Stimulated activated CD4-positive, alpha-beta T cell treated with anti-CD3 and anti-CD28 coated beads, TNF-alpha, amount 100 ng/mL, for 48 hours (primary cell): ENCODE measurements at regions not wholly inside any gene's neighbourhood (a gene's known extent, or its start where the extent isn't known, plus 50 kb on each side); places are given as distances from the start of the nearest gene placed in this dataset.
"Not testable (repeated sequence)": the region's sequence is repeated elsewhere in the genome, so short reads cannot be mapped to it uniquely, and the experiment has no call there.

Experiments used
- DNase-seq, 3 donors: peaks; one replicate each; pipeline ENCODE4 v3.0.0-alpha.2; 2020; ENCODE audit warnings: low read depth in 3 of 3

- no peak for DNase-seq
Observed at GRCh38 chr3:18987862-18988447, 160.4 kb upstream of the KCNH8 start.

DNA sequence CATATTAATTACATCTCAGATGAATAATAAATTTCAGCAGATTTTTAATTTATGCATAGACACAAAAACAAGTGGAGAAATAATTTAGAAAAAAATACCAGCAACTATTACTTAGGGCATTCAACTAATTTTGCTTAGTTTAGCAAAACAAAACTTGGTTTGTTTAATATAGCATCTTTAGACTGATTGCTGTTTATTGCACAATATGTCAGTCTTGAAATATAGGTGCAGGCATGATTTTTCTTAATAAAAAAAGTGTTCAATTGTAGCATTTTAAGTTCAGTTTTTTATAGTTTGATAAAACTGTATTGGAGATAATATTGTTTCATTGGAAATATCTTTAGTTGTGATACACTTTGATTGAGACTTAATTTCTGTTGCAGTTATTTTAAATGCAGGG is 161.2 kb upstream of the KCNH8 start:
- DNase-seq: no peak

DNA sequence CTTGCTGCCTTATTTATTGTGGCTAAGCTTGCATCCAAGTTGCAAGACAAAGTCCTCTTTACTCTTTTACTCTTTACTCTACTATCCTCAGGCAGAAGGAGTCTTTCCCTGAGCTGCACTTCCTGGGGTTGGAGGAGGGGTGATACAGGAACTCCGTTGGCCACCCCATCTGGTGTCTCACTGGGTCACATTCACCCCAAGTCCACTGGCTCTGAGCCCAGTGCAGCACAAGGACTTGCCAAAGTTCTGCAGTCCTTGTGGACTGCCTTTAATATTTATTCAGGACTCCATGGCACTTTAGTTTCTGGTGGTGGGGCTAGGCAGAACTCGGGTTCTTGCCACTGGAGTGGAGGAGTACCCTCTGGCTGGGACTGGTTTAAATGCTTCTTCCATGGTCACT is 165.4 kb upstream of the KCNH8 start:
- DNase-seq: no peak

GRCh38 chr3:18976102-18976501 is 172.2 kb upstream of the KCNH8 start:
- DNase-seq: not testable (repeated sequence)

- no peak for DNase-seq
Observed at GRCh38 chr3:18968120-18968519, 180.2 kb upstream of the KCNH8 start.

- DNase-seq: no peak
Observed at GRCh38 chr3:18965781-18966180, 182.5 kb upstream of the KCNH8 start.

- DNase-seq: no peak
Observed at GRCh38 chr3:18964640-18965039, 183.7 kb upstream of the KCNH8 start.

- no peak for DNase-seq
Observed at GRCh38 chr3:18951333-18951732, 197.0 kb upstream of the KCNH8 start.

- DNase-seq: no peak
Observed at GRCh38 chr3:18946524-18946923, 201.8 kb upstream of the KCNH8 start.

DNA sequence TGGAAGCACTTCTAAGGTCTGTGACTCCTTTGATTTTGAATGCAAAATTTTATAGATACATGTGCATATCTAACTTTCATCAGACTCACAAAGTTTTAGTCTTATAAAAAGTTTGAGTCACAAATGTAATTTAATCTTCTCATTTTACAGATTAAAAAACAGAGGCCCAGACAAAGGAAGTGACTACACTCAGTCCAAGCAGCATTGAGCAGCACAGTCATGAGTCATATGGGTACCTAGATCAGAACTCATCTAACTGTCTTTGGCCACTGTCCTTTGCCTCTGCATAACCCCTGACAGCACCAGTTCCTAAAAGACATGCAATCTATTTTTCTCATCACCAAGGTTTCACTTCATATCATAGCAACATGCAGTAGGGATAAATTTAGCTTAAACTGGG is 210.7 kb upstream of the KCNH8 start:
- DNase-seq: no peak

DNA sequence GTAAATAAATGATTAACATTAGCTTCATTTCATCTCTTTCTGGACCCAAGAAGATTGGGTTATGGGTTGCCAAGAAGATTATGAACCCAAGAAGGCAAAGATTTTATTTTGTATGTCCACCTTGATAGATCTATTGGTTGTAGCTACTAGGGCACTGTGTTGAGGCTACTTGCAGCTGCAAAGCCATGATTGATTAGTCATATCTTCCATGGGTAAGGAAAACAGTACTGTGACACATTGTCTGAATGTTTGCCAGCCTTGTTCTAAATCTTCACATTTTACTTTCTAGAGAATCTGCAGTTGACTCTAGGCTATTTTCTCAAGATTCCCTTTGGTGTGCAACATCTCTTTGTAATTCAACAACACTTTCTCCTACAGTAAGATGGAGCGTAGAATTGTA is 229.2 kb upstream of the KCNH8 start:
- no peak for DNase-seq

DNA sequence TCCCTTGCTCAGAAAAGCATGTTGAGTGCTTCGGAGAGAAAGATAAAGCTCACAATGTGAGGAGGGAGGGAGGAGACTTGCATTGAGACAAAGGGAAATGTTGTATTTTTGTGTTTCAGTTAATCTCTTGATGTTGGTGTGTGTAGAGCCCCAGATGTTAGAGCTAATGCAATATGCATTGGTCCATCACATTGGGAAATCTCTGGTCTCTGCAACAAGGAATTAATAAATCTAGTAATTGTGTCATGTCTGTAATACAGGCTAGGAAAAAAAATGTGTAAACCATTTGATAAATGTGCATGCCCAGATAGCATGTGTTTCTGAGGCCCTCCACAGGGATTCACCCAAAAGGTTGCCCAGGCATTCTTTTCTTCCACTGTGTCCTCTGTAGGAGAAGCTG is 230.4 kb upstream of the KCNH8 start:
- no peak for DNase-seq

- no peak for DNase-seq
Observed at GRCh38 chr3:18902081-18902793, 246.1 kb upstream of the KCNH8 start.

DNA sequence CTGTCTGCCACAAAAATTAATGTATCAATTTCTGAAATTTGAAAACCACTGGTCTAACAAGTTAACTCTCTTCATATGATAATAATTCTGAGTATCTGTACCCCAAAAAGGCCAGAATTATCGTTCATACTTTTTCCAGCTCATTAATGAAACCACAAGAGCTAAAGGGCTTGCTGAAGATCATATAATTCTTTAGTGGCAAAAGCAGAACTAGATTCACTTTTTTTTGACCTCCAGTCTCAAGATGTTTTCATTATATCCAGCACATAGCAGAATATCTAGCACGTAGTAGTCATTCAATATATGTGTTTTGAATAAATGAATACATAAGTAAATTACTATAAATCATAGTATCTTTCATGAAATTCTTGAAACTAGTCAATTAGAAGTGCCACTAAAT is 246.7 kb upstream of the KCNH8 start:
- no peak for DNase-seq

DNA sequence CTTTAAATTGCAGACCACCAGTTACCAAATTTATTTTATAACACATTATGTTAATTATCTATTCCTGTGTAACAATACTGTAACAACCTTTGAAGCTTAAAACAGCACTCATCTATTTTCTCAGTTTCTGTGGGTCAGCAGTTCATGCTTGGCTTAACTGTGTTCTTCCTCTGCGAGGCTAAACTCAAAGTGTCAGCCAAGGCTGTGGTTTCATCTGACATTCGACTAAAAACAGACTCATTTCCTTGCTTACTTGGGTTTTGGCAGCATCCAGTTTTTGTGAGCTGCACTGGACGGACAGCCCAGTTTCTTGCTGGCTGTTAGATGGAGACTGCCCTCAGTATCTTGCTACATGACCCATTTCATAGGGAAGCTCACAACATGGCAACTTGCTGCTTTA is 247.3 kb upstream of the KCNH8 start:
- no peak for DNase-seq

DNA sequence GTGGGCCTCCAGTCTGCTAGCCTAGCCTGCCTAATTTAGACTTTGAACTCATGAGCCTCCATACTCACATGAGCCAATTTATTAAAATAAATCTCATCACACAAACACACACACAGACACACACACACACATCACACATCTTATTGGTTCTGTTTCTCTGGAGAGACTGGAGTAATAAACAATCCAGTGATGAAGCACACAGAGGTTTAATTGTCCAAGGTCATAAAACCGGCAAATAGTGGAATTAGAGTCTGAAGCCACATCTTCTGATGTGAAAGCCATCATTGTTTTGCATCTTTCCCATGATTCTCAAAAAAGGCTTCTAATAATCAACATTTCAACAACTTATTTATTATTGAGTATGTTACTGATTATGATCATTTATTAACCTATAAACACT is 249.4 kb upstream of the KCNH8 start:
- DNase-seq: no peak

GRCh38 chr3:18892756-18893155 is 255.6 kb upstream of the KCNH8 start:
- no peak for DNase-seq

- no peak for DNase-seq
Observed at GRCh38 chr3:18892047-18892446, 256.3 kb upstream of the KCNH8 start.

DNA sequence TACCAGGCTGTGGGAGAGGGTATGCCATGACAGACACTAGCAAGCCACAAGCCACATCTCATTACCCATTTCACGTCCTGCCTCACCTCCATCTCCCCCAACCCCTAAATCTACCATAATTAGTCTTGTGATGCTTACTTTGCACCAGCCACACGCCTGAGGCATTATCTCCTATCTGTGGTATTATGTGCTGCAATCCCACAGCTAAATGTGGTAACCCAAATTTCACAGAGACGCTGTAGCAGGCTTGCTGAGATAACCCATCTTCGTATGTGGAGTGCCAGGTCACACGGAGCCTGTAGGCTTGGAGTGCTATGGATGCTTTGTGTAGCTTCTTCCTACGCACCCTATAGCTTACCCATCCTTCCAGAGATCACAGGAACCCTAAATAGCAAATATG is 256.7 kb upstream of the KCNH8 start:
- no peak for DNase-seq

DNA sequence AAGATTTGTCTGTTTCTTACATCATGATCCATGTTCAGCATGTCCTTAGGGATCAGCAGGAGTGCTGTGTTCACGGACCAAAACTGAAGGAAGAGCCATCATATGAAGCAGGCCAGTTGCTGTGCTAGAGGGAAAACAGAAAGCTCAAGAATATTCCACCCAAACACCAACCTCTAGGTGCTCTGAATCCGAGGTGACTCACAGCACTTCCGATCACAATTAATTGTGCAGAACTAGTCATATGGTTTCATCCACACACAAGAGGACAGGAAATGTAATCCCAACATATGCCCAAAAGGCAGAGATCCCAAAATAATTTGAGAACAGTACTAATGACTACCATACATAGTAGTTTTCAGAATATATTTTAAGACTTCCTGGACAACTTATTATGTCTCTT is 257.9 kb upstream of the KCNH8 start:
- DNase-seq: no peak

DNA sequence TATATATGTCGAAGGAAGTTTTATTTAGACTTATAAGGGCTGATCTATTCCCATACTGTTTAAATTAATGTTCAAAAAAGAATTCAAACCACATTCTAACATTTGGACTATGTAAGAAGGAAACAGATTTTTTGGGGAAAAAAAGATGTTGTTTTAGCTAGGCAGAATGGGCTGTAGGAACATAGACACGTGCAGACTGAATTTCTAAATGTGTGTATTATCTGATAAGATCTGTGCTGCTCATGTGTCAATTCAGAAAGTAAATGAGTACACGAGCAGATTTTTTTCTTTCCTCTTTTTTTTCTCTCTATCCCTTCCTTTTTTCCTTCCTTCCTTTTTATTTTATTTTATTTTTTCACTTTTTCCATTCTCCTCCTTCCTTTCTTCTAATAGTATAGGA is 259.5 kb upstream of the KCNH8 start:
- no peak for DNase-seq

DNA sequence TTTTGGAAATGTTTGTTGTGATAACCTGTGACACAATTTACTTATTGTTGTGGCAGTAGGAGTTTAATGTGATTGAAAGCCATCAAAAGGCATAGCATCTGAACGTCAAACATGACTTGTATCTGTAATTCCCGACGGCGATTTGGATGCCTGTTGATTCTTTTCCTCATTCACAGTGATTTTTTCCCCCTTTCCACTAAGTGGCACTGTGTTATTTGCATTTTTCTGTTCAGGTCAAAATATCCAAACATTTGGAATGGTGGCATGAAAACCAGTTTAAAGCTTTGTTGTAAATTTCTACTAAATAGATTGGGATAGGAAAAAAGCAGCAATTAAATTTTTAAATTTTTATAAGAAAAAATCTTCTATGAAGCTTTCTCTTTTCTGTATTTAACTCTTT is 259.9 kb upstream of the KCNH8 start:
- DNase-seq: no peak

GRCh38 chr3:18886331-18886730 is 262.0 kb upstream of the KCNH8 start:
- no peak for DNase-seq

- DNase-seq: no peak
Observed at GRCh38 chr3:18885612-18886011, 262.7 kb upstream of the KCNH8 start.
